GM23338 (cell line): ENCODE measurements at regions not wholly inside any gene's neighbourhood (a gene's known extent, or its start where the extent isn't known, plus 50 kb on each side); places are given as distances from the start of the nearest gene placed in this dataset.

Source experiments
- ATAC-seq: fragments of 200-7000 bp; cut with Tn5 transposase; 3 replicates; pipeline ENCODE4 v1.9.1; 2020
- DNase-seq: peaks from one replicate; pipeline ENCODE4 v3.0.0-alpha.2; 2015; ENCODE audit warnings: low spot score
- H2AFZ ChIP-seq: fragments of 200-600 bp; sonication (generic); 2 replicates; pipeline ENCODE4 v1.8.0; 2016; ENCODE audit warnings: antibody characterized with exemption, mild to moderate bottlenecking, moderate library complexity
- H3F3A ChIP-seq: fragments of 200-600 bp; sonication (generic); replicated peaks from 2 replicates; pipeline ENCODE4 v1.8.0; 2017; ENCODE audit warnings: antibody characterized with exemption, mixed run types, low read depth
- H3K27ac ChIP-seq: fragments of 200-600 bp; sonication (generic); 2 replicates; pipeline ENCODE4 v1.6.1; 2016; ENCODE audit warnings: low read depth
- H3K27me3 ChIP-seq: fragments of 200-600 bp; sonication (generic); 2 replicates; pipeline ENCODE4 v1.8.0; 2016; ENCODE audit warnings: mild to moderate bottlenecking, mixed run types, moderate library complexity; ENCODE audit not compliant: insufficient read depth
- H3K36me3 ChIP-seq: fragments of 200-600 bp; sonication (generic); 2 replicates; pipeline ENCODE4 v1.8.0; 2016; ENCODE audit warnings: mild to moderate bottlenecking; ENCODE audit not compliant: insufficient read depth
- H3K4me1 ChIP-seq: fragments of 200-600 bp; sonication (generic); 2 replicates; pipeline ENCODE4 v1.8.0; 2016; ENCODE audit warnings: mild to moderate bottlenecking, moderate library complexity; ENCODE audit not compliant: insufficient read depth
- H3K4me2 ChIP-seq: fragments of 200-600 bp; sonication (generic); 2 replicates; pipeline ENCODE4 v1.7.1; 2017; ENCODE audit warnings: mixed run types
- H3K4me3 ChIP-seq: fragments of 200-600 bp; sonication (generic); 2 replicates; pipeline ENCODE4 v1.6.1; 2016; ENCODE audit warnings: mixed run types
- H3K79me2 ChIP-seq: fragments of 200-600 bp; sonication (generic); replicated peaks from 2 replicates; pipeline ENCODE4 v1.8.0; 2017; ENCODE audit warnings: mild to moderate bottlenecking; ENCODE audit not compliant: insufficient read depth
- H3K9me2 ChIP-seq: fragments of 200-600 bp; sonication (generic); 2 replicates; pipeline ENCODE4 v1.8.0; 2017; ENCODE audit not compliant: insufficient read depth
- H4K20me1 ChIP-seq: fragments of 200-600 bp; sonication (generic); replicated peaks from 2 replicates; pipeline ENCODE4 v1.8.0; 2017; ENCODE audit warnings: mild to moderate bottlenecking; ENCODE audit not compliant: insufficient read depth
- H3K27ac Mint-ChIP-seq: 2 replicates; pipeline ENCODE4 v1.8.0; 2020; ENCODE audit warnings: inconsistent platforms, mild to moderate bottlenecking, moderate library complexity, mixed read lengths
- H3K27me3 Mint-ChIP-seq: 3 replicates; pipeline ENCODE4 v1.8.0; 2022; ENCODE audit warnings: low read depth, mild to moderate bottlenecking, moderate library complexity, mixed read lengths, inconsistent platforms; ENCODE audit not compliant: insufficient read depth, poor library complexity
- H3K36me3 Mint-ChIP-seq: 3 replicates; pipeline ENCODE4 v1.8.0; 2021; ENCODE audit warnings: low read depth, mild to moderate bottlenecking, inconsistent platforms, moderate library complexity, mixed read lengths
- H3K4me1 Mint-ChIP-seq: 3 replicates; pipeline ENCODE4 v1.8.0; 2020; ENCODE audit warnings: mild to moderate bottlenecking, inconsistent platforms, mixed read lengths
- H3K4me3 Mint-ChIP-seq: 3 replicates; pipeline ENCODE4 v1.8.0; 2021; ENCODE audit warnings: moderate library complexity, mild to moderate bottlenecking, inconsistent platforms, mixed read lengths
- H3K9me3 Mint-ChIP-seq: 3 replicates; pipeline ENCODE4 v1.8.0; 2020; ENCODE audit warnings: moderate library complexity, mild to moderate bottlenecking, inconsistent platforms, mixed read lengths
- CREB1 ChIP-seq: fragments of 250-450 bp; sonication (Bioruptor Pico); IDR thresholded peaks from 2 replicates; pipeline ENCODE4 v1.5.0; 2020; ENCODE audit warnings: low read depth, mild to moderate bottlenecking, moderate library complexity
- CTCF ChIP-seq, 2 experiments: fragments of 200-600 bp in 1 of 2; sonication (generic) in 1 of 2; conservative IDR thresholded peaks; 2 replicates each; pipeline versions ENCODE4 v1.5.1 to v1.6.1; 2016 to 2017; ENCODE audit warnings: antibody characterized with exemption in 2 of 2, low read depth in 2 of 2, mild to moderate bottlenecking in 2 of 2, moderate library complexity in 1 of 2
- EZH2phosphoT487 ChIP-seq: fragments of 200-600 bp; sonication (generic); IDR thresholded peaks from one replicate; pipeline ENCODE4 v1.8.1; 2018; ENCODE audit warnings: antibody characterized with exemption; ENCODE audit not compliant: unreplicated experiment
- JUNB ChIP-seq: IDR thresholded peaks from one replicate; pipeline ENCODE4 v1.6.1; 2016; ENCODE audit warnings: antibody characterized with exemption; ENCODE audit not compliant: unreplicated experiment
- REST ChIP-seq: IDR thresholded peaks from one replicate; pipeline ENCODE4 v1.6.1; 2018; ENCODE audit warnings: antibody characterized with exemption; ENCODE audit not compliant: unreplicated experiment
- STAT1 ChIP-seq: IDR thresholded peaks from one replicate; pipeline ENCODE4 v1.6.1; 2016; ENCODE audit warnings: antibody characterized with exemption; ENCODE audit not compliant: unreplicated experiment
- ZNF114 ChIP-seq: fragments of 250-450 bp; sonication (Bioruptor Pico); IDR thresholded peaks from 2 replicates; pipeline ENCODE4 v1.5.0; 2020; ENCODE audit warnings: mild to moderate bottlenecking, moderate library complexity
- TF ChIP-seq, protein P1 (sequence below): fragments of 250-450 bp; sonication (Bioruptor Pico); IDR thresholded peaks from 2 replicates; pipeline ENCODE4 v1.5.0; 2020; ENCODE audit warnings: mild to moderate bottlenecking, moderate library complexity

DNA sequence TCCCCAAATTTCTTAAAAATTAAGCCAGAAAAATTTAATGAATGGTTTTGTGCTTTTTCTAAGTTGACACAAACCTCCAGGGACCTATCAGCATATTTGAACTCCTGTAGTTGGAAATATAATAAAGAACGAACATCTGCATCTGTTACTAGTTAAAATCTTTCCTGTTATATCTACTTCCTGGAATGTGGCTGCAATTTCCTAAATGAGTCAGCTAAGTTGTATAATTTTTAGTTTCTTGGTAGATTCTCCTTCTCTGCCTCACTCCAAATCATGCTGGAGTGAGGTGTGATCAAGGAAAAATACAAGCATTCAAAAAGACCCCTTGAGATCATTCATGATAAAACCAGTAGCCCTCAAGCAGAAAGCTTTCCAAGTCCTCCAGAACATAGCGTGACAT is 106.2 kb upstream of the MCTP2 start (continued):
- no peak for TF ChIP-seq CTCF (conservative IDR thresholded peaks at IDR 0.05; ENCODE audit: low read depth in 2 of 2)

DNA sequence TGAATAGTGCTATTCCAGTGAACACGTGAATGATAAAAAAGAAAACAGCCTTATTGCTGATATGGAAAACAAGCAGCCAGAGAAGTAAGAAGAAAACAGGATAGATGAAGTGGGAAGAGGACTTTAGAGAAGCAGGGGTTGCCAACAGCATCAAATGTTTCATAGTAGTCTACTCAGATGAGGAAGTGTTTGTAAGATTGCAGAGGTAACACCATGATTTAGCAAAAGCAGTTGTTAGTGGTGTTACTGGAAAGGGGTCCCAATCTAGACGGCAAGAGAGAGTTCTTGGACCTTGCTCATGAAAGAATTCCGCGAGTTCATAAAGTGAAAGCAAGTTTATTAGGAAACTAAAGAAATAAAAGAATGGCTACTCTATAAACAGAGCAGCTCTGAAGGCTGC is 108.8 kb upstream of the MCTP2 start:
- Histone ChIP-seq H3K36me3 (no peaks in the 10 kb centered on the region), H3K27ac (no peak overlapping the region), H2AFZ (no peak overlapping the region), H3K4me3 (no peak overlapping the region), H3K27me3 (no peaks in the 10 kb centered on the region), H3K4me1 (peaks cover 17% of the 10 kb centered on the region), H3K79me2 (no peaks in the 10 kb centered on the region), H3K9me2 (peaks cover 4% of the 10 kb centered on the region; the same call in 1 of the 2 replicates), H4K20me1 (no peaks in the 10 kb centered on the region), H3F3A (no peaks in the 10 kb centered on the region), H3K4me2 (no peak overlapping the region)
- Mint-ChIP-seq H3K27ac (no peak overlapping the region), H3K4me3 (no peak overlapping the region), H3K36me3 (no peaks in the 10 kb centered on the region), H3K27me3 (no peaks in the 10 kb centered on the region), H3K4me1 (peaks cover 18% of the 10 kb centered on the region), H3K9me3 (no peaks in the 10 kb centered on the region)
- no peak for ATAC-seq
- no peak for DNase-seq
- TF ChIP-seq ZNF114 (CRISPR knock-in tag) (no peak), STAT1 (no peak), EZH2phosphoT487 (no peak), REST (no peak), CTCF (conservative IDR thresholded peaks at IDR 0.05; ENCODE audit: low read depth in 2 of 2) (no peak), CREB1 (CRISPR knock-in tag) (no peak), JUNB (no peak)
- TF ChIP-seq, protein P1, sequence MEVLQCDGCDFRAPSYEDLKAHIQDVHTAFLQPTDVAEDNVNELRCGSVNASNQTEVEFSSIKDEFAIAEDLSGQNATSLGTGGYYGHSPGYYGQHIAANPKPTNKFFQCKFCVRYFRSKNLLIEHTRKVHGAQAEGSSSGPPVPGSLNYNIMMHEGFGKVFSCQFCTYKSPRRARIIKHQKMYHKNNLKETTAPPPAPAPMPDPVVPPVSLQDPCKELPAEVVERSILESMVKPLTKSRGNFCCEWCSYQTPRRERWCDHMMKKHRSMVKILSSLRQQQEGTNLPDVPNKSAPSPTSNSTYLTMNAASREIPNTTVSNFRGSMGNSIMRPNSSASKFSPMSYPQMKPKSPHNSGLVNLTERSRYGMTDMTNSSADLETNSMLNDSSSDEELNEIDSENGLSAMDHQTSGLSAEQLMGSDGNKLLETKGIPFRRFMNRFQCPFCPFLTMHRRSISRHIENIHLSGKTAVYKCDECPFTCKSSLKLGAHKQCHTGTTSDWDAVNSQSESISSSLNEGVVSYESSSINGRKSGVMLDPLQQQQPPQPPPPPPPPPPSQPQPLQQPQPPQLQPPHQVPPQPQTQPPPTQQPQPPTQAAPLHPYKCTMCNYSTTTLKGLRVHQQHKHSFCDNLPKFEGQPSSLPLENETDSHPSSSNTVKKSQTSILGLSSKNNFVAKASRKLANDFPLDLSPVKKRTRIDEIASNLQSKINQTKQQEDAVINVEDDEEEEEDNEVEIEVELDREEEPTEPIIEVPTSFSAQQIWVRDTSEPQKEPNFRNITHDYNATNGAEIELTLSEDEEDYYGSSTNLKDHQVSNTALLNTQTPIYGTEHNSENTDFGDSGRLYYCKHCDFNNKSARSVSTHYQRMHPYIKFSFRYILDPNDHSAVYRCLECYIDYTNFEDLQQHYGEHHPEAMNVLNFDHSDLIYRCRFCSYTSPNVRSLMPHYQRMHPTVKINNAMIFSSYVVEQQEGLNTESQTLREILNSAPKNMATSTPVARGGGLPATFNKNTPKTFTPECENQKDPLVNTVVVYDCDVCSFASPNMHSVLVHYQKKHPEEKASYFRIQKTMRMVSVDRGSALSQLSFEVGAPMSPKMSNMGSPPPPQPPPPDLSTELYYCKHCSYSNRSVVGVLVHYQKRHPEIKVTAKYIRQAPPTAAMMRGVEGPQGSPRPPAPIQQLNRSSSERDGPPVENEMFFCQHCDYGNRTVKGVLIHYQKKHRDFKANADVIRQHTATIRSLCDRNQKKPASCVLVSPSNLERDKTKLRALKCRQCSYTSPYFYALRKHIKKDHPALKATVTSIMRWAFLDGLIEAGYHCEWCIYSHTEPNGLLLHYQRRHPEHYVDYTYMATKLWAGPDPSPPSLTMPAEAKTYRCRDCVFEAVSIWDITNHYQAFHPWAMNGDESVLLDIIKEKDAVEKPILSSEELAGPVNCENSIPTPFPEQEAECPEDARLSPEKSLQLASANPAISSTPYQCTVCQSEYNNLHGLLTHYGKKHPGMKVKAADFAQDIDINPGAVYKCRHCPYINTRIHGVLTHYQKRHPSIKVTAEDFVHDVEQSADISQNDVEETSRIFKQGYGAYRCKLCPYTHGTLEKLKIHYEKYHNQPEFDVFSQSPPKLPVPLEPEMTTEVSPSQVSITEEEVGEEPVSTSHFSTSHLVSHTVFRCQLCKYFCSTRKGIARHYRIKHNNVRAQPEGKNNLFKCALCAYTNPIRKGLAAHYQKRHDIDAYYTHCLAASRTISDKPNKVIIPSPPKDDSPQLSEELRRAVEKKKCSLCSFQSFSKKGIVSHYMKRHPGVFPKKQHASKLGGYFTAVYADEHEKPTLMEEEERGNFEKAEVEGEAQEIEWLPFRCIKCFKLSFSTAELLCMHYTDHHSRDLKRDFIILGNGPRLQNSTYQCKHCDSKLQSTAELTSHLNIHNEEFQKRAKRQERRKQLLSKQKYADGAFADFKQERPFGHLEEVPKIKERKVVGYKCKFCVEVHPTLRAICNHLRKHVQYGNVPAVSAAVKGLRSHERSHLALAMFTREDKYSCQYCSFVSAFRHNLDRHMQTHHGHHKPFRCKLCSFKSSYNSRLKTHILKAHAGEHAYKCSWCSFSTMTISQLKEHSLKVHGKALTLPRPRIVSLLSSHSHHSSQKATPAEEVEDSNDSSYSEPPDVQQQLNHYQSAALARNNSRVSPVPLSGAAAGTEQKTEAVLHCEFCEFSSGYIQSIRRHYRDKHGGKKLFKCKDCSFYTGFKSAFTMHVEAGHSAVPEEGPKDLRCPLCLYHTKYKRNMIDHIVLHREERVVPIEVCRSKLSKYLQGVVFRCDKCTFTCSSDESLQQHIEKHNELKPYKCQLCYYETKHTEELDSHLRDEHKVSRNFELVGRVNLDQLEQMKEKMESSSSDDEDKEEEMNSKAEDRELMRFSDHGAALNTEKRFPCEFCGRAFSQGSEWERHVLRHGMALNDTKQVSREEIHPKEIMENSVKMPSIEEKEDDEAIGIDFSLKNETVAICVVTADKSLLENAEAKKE (CRISPR knock-in tag): no peak
